ENCODE measurements at regions not wholly inside any gene's neighbourhood (a gene's known extent, or its start where the extent isn't known, plus 50 kb on each side); places are given as distances from the start of the nearest gene placed in this dataset.

- TF ChIP-seq, protein P1, sequence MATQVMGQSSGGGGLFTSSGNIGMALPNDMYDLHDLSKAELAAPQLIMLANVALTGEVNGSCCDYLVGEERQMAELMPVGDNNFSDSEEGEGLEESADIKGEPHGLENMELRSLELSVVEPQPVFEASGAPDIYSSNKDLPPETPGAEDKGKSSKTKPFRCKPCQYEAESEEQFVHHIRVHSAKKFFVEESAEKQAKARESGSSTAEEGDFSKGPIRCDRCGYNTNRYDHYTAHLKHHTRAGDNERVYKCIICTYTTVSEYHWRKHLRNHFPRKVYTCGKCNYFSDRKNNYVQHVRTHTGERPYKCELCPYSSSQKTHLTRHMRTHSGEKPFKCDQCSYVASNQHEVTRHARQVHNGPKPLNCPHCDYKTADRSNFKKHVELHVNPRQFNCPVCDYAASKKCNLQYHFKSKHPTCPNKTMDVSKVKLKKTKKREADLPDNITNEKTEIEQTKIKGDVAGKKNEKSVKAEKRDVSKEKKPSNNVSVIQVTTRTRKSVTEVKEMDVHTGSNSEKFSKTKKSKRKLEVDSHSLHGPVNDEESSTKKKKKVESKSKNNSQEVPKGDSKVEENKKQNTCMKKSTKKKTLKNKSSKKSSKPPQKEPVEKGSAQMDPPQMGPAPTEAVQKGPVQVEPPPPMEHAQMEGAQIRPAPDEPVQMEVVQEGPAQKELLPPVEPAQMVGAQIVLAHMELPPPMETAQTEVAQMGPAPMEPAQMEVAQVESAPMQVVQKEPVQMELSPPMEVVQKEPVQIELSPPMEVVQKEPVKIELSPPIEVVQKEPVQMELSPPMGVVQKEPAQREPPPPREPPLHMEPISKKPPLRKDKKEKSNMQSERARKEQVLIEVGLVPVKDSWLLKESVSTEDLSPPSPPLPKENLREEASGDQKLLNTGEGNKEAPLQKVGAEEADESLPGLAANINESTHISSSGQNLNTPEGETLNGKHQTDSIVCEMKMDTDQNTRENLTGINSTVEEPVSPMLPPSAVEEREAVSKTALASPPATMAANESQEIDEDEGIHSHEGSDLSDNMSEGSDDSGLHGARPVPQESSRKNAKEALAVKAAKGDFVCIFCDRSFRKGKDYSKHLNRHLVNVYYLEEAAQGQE (IDR thresholded peaks at IDR 0.05; ENCODE audit: low read depth) = no peak
- TF ChIP-seq CTCF (IDR thresholded peaks at IDR 0.05 in 2 of 3, conservative IDR thresholded peaks at IDR 0.05 in 1 of 3; ENCODE audit: borderline replicate concordance in 1 of 3, insufficient read depth in 1 of 3, low read depth in 2 of 3, low read length in 2 of 3) = no peak
These were observed 146.3 kb upstream of the APCDD1 start for GRCh38 chr18:10308154-10308553.

Data from HCT116 (cell line).